Parathyroid adenoma (tissue), 2 donors: ENCODE measurements at regions not wholly inside any gene's neighbourhood (a gene's known extent, or its start where the extent isn't known, plus 50 kb on each side); places are given as distances from the start of the nearest gene placed in this dataset.

Experiments used
- H2AFZ ChIP-seq: fragments of 300-600 bp; sonication (generic); one replicate; pipeline ENCODE4 v1.7.0; 2017; ENCODE audit warnings: antibody characterized with exemption, mild to moderate bottlenecking
- H3K27ac ChIP-seq: fragments of 300-600 bp; sonication (generic); one replicate; pipeline ENCODE4 v1.7.0; 2017
- H3K27me3 ChIP-seq: fragments of 300-600 bp; sonication (generic); one replicate; pipeline ENCODE4 v1.7.0; 2017; ENCODE audit warnings: low read length; ENCODE audit not compliant: control insufficient read depth, insufficient read depth
- H3K36me3 ChIP-seq: fragments of 300-600 bp; sonication (generic); one replicate; pipeline ENCODE4 v1.7.0; 2017; ENCODE audit warnings: low read length; ENCODE audit not compliant: control insufficient read depth, insufficient read depth
- H3K4me1 ChIP-seq: fragments of 300-600 bp; sonication (generic); one replicate; pipeline ENCODE4 v1.7.0; 2017; ENCODE audit warnings: control low read depth
- H3K4me2 ChIP-seq: fragments of 300-600 bp; sonication (generic); one replicate; pipeline ENCODE4 v1.7.0; 2017; ENCODE audit warnings: low read length
- H3K4me3 ChIP-seq: fragments of 300-600 bp; sonication (generic); one replicate; pipeline ENCODE4 v1.7.0; 2017; ENCODE audit warnings: low read depth, low read length
- H3K79me2 ChIP-seq: fragments of 300-600 bp; sonication (generic); one replicate; pipeline ENCODE4 v1.7.0; 2017; ENCODE audit warnings: control low read depth
- H3K9ac ChIP-seq: fragments of 300-600 bp; sonication (generic); one replicate; pipeline ENCODE4 v1.7.0; 2017; ENCODE audit warnings: mild to moderate bottlenecking
- H3K9me3 ChIP-seq: fragments of 300-600 bp; sonication (generic); one replicate; pipeline ENCODE4 v1.7.0; 2017; ENCODE audit warnings: low read length; ENCODE audit not compliant: control insufficient read depth
- CTCF ChIP-seq: fragments of 300-600 bp; sonication (generic); IDR thresholded peaks from one replicate; pipeline ENCODE4 v1.7.0; 2017; ENCODE audit warnings: antibody characterized with exemption, mild to moderate bottlenecking
- donor health status: primary hyperparathyroidism.

GRCh38 chr5:133669472-133669871 lies 57.1 kb upstream of the FSTL4 start:
- Histone ChIP-seq H3K27me3 (no peaks in the 10 kb centered on the region), H3K79me2 (no peaks in the 10 kb centered on the region), H3K9me3 (no peaks in the 10 kb centered on the region), H3K9ac (no peak overlapping the region), H3K36me3 (no peaks in the 10 kb centered on the region), H3K4me1 (no peaks in the 10 kb centered on the region), H3K4me2 (no peak overlapping the region), H3K4me3 (no peak overlapping the region), H2AFZ (no peak overlapping the region), H3K27ac (no peak overlapping the region)
- TF ChIP-seq CTCF = no peak

DNA sequence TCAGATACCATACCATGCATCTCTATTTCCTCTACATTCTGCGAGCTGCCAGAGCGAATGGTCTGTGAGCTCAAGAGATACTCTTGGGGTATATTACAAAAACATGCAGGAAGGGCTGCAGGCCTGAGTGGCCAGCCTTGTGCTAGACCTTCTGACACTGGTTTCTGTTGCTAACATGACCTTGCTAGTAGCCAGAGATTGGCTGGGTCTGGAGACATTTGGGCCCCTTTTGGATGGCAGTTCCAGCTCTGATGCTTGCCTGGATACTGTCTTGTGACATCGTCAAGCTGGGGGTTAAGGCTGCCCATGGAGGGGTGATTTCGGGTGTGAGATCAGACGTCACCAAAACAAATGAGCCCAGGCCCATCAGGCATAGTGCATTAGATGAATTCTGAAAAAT lies 56.1 kb upstream of the FSTL4 start:
- no peaks in the 10 kb centered on the region for H3K36me3 ChIP-seq
- no peaks in the 10 kb centered on the region for H3K27me3 ChIP-seq
- no peak overlapping the region for H2AFZ ChIP-seq
- H3K27ac ChIP-seq = no peak overlapping the region
- H3K4me3 ChIP-seq = no peak overlapping the region
- no peaks in the 10 kb centered on the region for H3K79me2 ChIP-seq
- no peak for TF ChIP-seq CTCF
- no peaks in the 10 kb centered on the region for H3K4me1 ChIP-seq
- H3K9ac ChIP-seq = no peak overlapping the region
- H3K9me3 ChIP-seq = no peaks in the 10 kb centered on the region
- H3K4me2 ChIP-seq = no peak overlapping the region

DNA sequence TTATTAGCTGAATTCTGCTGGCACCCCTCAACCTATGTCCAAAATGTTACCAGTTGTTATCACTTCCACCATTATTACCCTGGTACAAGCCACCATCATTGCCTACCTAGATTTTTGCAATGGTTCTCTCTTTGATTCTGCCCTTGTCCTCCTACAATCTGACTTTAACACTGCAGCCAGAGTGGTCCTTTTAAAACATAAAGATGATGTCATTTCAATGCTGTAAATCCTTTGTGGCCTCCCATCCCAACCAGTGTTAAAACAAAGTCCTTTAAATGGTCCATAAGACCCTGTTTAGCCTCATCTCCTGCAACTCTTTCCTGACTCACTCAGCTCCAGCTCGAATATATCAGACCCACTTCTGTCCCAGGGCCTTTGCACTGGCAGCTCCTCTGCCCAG lies 54.9 kb upstream of the FSTL4 start:
- Histone ChIP-seq H3K4me3 (no peak overlapping the region), H2AFZ (no peak overlapping the region), H3K27ac (no peak overlapping the region), H3K4me2 (no peak overlapping the region), H3K9ac (no peak overlapping the region), H3K9me3 (no peaks in the 10 kb centered on the region), H3K4me1 (no peaks in the 10 kb centered on the region), H3K27me3 (no peaks in the 10 kb centered on the region), H3K36me3 (no peaks in the 10 kb centered on the region), H3K79me2 (no peaks in the 10 kb centered on the region)
- TF ChIP-seq CTCF = no peak

DNA sequence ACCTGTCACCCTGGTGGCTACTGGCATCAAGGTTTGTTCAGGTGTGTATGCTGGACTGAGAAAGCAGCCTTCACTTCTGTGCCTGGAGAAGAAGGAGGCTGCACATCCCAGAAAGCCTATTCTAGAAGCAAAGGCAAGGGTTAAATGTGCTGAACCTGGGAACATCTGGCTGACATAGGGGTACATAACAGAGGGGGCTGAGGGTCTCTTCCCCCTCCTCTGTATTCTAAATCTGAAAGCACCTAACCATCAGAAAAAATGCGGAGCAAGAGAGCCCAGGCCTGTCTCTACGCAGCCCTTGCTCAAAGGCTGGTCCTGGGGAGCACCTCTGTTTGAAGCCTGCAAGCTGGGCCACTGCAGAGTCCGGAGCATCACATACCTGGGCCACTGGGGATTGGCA lies 53.2 kb upstream of the FSTL4 start:
- Histone ChIP-seq H3K4me3 (no peak overlapping the region), H3K27me3 (no peaks in the 10 kb centered on the region), H2AFZ (no peak overlapping the region), H3K9ac (no peak overlapping the region), H3K27ac (no peak overlapping the region), H3K4me2 (no peak overlapping the region), H3K9me3 (no peaks in the 10 kb centered on the region), H3K36me3 (no peaks in the 10 kb centered on the region), H3K4me1 (no peaks in the 10 kb centered on the region), H3K79me2 (no peaks in the 10 kb centered on the region)
- no peak for TF ChIP-seq CTCF

- H3K9me3 ChIP-seq = no peaks in the 10 kb centered on the region
- no peaks in the 10 kb centered on the region for H3K27me3 ChIP-seq
- no peak for TF ChIP-seq CTCF
- no peak overlapping the region for H3K27ac ChIP-seq
- no peaks in the 10 kb centered on the region for H3K4me1 ChIP-seq
- H3K79me2 ChIP-seq = no peaks in the 10 kb centered on the region
- no peaks in the 10 kb centered on the region for H3K36me3 ChIP-seq
- H3K4me3 ChIP-seq = no peak overlapping the region
- H3K4me2 ChIP-seq = no peak overlapping the region
- H3K9ac ChIP-seq = no peak overlapping the region
- no peak overlapping the region for H2AFZ ChIP-seq
These were observed 52.1 kb upstream of the FSTL4 start for GRCh38 chr5:133664422-133664821.
